GM18517 (cell line): ENCODE measurements at regions not wholly inside any gene's neighbourhood (a gene's known extent, or its start where the extent isn't known, plus 50 kb on each side); places are given as distances from the start of the nearest gene placed in this dataset.

Source experiments
- ATAC-seq: cut with Tn5 transposase; IDR thresholded peaks from one replicate; pipeline ENCODE4 v1.9.1; 2021; ENCODE audit warnings: mild to moderate bottlenecking, moderate library complexity; ENCODE audit not compliant: unreplicated experiment

DNA sequence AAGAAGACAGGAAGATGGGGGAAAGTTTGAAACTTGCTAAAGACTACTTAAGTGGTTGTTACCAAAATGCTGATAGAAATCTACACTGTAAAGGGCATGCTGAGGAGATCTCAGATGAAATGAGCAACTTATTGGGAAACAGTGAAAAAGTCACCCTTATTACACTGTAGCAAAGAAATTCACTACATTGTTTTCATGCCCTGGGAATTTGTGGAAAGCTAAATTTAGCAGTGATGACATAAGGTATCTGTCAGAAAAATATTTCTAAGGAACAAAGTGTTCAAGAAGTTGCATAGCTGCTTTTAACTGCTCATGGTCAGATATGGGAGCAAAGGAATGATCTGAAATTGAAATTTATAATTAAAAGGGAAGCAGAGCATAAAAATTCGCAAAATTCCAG lies 702.4 kb upstream of the LRRC4C start:
- ATAC-seq = no peak

DNA sequence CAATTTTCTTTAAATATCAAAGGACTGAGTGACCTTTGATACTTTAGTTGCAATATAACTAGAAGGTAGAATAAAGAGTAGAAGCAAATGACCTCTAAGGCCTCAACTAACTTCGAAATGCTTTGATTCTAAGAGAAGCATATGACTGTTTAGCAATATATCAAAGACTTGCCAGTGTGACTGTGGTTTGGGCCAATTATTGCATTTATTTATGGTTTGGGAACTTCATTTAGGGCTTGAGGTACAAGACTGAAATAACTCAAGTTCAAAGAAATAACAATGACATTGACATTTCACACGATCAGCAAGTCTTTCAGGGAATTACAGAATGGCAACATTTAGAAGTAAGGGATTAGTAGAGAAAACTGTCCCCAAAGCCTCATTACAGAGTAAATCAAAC lies 709.7 kb upstream of the LRRC4C start:
- ATAC-seq = no peak

DNA sequence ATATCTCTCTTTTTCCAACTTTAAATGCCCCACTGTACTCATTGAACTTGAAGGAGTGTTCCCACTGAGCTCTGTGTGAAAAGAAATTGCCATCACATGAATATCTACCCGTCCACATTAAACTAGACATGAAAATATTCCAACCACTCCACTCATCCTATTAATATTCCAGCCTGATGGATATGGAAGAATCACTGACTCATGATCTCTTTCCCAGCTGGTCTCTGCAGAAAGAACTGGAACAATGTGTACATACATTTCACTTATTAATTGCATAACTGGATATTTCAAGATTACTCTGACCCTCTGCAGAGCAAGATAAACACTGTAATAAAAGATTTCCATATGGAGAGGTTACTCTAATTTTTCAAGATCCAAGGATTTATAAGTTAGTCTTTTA lies 711.1 kb upstream of the LRRC4C start:
- no peak for ATAC-seq

DNA sequence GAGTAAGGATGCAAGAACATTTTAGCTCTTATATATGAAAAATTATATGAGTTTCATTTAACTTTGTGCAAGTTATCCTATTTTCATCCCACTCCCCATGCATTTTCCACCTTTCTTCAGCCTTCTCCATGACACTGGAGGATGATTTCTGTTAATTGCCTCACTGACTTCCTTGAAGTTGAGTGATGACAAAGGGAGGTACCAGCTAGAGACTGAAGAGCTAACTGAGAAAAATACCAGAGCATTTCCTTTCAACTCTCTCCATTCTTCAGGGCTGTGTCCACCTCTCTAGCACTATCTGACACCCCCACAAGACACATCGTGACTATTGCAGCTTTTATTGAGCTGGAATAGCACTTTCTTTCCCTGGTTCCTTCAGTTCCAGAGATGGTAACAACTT lies 711.6 kb upstream of the LRRC4C start:
- no peak for ATAC-seq

DNA sequence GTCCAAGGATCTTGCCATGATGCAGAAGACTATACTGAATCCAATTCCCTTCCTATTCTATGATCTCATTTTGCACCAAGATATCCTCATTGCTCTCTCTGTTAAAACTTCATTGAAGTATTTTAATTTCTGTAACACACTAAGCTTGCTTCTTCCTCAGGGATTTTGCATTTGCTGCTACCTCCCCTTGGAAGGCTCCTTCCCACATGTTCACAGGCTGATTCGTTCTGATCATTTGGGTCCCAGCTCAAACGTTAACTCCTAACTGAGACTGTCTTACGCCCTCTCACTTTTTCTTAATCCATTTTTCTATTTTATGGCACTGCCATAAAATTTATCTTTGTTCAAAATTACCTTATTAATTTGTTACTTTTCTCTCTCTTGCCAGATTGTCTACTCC lies 713.0 kb upstream of the LRRC4C start:
- no peak for ATAC-seq

DNA sequence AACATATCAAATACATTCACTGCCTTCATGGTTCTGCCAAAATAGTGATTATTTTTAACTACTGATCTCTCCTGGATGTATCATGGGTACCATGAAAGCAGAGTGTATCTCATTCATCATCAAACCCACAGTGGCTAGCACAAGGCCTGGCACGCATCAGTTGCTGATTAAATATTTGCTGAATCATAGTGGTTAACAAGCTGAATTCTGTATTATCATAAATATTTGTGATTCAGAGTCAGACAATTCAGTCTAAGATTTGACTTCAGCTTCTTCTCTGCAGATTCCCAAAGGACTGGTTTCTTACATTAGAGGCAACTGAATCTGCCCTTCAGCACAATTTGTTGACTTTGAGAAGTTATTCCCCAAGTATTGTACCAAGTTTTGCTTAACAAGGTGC lies 715.8 kb upstream of the LRRC4C start:
- no peak for ATAC-seq

DNA sequence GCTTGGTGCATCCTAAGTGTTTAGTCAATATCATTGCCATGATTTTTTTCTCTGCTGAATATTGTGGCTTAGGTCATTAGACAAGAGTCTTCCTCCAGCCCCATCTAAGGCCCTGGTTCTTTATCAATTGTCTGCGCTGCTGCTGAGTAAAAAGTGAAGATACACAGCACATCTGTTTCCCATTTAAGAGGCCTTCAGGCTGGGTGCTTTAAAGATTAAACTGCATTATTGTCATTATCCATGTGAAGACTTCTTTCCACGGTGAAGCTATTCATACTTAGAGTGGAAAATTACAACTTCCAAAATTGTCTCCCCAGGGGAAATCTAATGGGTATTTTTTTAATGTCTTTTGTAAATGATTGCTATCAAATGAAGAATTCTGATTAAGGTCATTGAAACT lies 719.8 kb upstream of the LRRC4C start:
- ATAC-seq = no peak

DNA sequence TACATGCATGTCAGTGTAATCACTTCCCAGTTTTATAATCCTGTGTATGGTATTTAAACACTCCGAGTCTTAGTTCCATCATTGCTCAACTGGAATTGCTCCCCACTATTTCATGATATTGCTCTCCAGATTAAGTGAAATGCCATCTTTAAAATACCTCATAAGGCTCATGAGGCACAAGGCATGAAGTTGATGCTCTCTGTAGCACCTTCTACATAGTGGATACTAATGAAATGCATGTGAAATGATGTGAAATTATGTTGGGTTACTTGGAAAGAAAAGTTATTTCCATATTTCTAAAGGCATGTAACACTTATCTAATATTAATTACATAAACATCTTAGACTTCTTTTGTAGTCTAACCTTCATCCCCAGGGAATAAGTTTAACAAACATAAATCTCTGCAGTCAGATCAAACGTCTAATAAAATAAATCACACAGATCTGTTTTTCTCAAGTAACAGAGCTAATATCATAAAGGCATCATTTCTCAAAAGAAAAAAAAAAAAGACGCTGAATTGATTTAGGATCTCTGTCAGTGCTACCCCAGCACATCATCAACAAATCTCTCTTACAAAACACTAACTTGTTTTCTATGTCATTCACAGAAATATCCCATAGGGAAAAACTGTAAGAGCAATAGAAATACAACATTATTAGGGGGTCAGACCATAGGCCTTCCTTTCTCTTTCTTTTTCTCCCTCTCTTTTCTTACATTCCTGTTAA lies 736.0 kb upstream of the LRRC4C start:
- no peak for ATAC-seq

DNA sequence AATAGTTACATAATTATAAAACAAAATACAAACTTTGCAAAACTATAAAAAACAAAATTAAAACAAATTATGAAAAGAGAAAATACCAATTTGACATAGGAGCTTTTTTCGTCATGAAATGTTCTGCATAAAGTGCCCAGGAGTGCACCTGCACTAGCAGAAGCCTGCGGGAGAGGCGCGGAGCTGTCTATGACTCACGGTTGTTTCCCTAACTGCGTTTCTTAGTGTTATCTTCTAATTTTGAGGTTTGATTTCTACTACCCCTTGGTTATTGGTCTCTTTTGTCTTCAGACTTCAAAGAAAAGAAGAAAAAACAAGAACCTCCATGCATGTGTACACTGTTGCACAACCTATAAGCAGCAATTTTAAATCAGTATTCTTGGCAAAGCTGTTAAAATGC lies 740.9 kb upstream of the LRRC4C start:
- no peak for ATAC-seq

DNA sequence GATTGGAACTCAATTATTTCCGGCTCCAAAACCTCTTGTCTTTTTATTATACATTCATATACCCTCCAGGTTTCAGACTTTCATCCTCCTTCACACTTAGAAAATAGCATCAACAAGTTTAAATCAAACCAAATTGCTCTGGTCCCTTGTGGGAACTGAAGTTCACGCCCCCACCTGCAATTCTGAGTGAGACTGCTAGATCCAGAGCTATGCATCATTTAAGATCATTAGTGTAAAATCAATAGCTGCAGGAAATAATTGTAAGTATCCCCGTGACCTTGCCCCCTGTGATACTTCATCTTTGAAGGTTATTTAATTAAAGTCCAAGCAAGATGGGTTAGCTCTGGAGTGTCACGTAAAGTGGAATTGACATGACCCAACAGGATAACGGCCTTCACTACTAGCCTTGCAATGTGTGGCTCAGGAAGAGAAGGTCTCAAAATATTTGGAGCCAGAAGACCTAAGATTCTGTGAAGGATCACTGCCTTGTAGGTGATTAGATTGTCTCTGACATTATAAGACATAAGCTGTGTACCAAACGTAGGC lies 742.2 kb upstream of the LRRC4C start:
- ATAC-seq = no peak

DNA sequence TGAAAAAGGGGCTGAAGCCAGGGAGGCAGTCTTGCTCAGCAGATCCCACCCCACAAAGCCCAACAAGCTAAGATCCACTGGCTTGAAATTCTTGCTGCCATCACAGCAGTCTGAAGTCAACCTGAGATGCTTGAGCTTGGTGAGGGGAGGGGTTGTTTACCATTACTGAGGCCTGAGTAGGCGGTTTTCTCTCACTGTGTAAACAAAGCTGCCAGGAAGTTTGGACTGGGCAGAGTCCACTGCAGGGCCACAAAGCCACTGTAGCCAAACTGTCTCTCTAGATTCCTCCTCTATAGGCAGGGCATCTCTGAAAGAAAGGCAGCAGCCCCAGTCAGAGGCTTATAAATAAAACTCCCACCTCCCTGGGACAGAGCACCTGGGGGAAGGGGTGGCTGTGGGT lies 746.1 kb upstream of the LRRC4C start:
- no peak for ATAC-seq

DNA sequence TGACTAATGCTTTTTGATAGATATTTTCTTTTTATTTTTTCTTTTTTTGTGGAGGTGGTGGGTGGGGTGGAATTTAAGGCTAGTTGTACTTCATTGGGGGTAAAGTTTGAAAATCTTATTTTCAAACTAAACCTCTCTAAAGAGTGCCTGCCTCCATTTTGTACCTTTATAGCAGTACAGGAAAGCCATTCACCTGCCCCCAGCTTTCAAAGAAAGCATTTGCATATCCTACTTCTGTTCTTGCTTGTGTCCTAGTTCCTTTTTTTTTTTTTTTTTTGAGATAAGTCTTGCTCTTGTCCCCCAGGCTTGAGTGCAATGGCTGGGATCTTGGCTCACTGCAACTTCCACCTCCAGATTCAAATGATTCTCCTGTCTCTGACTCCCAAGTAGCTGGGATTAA lies 766.2 kb upstream of the LRRC4C start:
- ATAC-seq = no peak

DNA sequence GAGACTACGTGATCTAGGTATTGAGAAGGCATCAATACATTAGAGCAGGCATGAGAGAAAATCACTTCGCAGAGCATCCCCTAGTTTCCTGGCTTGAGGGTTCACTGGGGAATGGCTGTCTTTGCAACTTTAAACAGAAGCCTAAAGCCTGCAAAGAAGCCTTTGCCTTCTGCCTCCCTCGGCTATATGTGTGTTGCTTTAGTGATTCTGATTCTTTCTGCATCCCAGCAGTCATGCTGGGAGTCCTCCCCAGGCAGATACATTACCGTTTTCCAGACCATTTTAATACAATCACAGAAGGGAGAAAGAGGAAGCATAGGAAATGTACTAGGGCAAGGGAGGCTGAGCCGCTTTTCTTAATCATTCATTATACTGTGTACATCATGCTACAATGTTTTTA lies 773.2 kb upstream of the LRRC4C start:
- ATAC-seq = no peak

DNA sequence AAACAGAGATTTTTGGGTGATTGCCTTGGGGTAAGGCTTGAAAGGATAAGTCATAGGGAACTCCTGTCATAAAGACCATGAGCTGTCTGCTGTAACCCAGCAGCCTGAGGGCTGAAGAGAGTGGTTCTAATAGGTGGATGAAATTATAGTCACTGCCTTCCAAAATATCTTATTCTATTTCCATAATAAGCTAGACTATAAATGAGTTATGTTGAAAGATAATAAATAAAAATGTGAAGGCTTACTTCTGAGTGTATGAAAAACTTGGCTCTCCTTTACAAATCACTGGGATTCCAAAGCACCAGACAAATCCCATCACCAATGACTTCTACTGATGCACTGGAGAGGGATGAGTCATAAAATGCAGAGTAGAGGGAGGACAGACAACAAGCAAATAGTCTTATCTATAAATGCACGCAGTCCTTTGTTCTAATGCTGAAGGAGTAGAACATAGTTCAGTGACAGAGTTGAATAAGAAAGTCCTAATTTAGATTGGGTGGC lies 775.0 kb upstream of the LRRC4C start:
- no peak for ATAC-seq

DNA sequence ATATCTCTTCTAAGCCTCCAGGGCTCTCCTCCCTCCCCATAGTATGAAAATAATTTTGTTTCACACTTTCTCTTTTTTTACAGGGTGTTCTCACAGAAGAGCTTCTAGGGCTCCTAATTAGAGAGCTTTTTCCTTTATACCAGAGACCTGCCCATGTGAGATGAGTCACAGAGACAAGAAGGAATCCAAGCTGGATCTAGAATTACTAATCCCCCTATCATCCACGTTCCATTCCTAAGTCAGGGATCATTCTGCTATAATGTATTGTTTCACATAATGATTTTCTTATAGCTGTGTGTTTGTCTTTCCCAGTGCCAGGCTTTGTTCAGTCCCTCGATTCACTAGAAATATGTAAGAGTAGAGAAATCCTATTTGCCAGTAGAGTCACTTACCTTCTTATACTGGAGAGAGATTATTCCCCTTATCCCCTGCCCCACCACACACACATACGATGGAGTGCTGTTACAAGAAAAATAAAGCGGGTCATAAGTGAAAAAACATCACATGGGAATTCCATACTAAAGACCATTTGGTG lies 778.3 kb upstream of the LRRC4C start:
- no peak for ATAC-seq

DNA sequence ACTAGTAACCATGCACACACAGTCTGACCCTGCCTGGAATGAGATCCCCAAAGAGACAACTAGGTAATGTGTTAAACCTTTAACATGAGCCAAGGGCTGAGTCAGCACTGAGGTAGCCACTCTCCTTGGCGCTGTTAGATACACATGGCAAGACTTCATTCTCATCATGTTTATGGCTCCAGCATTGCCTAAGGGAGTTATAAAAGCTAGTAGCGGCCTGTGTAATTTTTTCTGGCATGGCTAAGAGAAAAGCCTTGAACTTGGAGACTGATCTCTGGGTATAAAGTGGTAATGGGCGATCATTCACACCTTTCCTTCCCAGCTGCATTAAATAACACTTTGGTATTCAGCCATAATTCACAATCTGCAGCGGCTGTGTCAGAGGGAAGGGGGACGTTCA lies 779.7 kb upstream of the LRRC4C start:
- no peak for ATAC-seq

DNA sequence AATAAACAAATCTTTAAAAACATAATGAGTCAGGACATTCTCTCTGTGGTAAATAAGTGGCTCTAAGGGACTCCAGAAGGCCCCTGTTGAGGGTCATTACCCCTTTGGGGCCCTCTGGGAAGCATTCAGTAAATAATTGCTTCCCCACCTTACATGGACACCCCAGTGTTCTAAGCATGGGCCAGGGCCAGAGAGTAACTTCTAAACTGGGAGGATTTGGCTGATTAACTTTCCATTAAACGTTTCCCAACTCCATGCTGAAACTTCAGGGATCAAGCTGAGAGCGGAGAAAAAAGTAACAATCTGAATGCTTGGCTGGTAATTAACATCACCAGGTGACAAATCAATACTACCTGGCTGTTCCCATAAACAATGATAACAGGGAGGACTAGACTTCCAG lies 783.9 kb upstream of the LRRC4C start:
- ATAC-seq = no peak

DNA sequence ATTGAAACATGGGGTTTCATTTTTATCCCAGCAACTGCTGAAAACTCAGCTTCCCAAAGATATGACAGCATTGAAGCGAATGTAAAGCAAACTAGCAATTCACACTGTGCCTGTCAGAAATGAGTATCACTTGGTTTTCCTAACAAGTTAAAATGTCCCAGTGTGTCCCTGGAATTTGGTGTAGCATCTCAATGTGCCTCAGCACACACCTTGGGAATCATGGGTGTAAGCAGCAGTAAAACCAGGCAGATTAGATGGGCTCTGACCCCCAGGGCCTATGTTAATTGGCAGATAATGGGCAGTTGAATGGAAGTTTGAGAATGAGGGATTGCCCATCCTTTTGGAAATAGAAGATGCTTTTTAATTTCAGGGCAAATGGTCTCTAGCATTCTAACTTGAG lies 784.9 kb upstream of the LRRC4C start:
- ATAC-seq = no peak

DNA sequence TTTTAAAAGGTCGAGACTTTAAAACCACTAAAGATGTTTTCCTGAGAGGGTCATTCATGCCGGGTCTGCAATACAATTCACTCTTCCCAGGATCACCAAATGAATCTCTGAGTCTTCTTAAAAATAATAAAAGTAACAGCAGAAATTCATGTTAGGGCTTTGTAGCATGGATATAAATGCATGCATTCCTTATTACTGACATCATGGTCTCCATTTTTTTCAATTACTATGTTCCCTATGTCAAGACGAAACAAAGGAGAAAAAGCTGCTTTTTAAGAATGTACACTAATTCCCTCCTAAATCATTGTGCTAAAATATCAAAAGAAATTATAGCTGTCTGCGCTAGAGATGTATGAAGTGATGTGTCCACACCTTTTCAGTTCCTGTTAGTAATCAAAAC lies 789.9 kb upstream of the LRRC4C start:
- no peak for ATAC-seq

DNA sequence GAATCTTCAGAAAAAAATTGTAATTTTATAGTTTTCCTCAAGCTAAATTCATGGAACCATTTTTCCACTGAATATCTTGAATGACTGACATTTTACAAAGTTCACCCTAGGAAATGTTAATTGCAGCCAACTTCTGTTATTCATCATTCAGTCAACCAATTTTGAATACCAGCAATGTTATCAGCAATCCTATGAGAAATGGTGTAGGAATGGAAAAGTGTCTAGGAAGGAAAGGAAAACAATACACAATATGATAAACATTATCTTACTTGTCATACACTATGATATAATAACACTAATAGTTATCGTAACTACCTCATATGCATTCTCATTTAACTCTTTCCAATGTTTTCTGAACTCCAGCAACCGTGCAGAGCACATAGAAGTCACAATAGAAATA lies 790.5 kb upstream of the LRRC4C start:
- ATAC-seq = no peak

DNA sequence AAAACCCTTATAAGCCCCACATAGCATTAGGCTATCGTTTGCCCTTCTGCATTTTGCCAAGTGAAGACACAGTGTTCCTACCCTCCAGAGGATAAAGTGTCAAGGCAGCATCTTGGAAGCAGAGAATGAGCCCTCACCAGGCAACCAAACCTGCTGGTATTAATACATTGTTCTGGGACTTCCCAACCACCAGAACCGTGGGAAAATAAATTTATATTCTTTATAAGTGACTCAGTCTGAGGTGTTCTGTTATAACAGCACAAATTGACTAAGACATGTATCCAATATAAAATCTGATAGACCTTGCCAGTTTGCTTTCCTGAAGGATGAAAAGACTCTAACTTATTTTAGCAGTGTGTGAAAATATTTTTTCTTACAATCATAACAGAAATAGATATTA lies 792.5 kb upstream of the LRRC4C start:
- ATAC-seq = no peak

DNA sequence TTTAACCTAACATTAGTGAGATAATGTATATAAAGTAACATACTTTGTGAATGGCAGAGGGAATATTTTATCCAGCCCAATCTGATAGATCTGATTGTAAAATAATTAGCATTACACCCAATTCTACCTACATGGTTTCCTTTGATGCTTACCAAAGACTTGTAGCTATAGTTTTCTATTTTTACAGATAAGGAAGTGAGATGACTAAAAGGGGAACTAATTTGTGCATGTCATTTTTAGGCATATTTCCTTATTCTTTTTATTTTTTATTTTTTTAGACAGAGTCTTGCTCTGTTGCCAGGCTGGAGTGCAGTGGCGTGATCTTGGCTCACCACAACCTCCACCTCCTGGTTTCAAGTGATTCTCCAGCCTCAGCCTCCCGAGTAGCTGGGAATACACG lies 793.7 kb upstream of the LRRC4C start:
- no peak for ATAC-seq

DNA sequence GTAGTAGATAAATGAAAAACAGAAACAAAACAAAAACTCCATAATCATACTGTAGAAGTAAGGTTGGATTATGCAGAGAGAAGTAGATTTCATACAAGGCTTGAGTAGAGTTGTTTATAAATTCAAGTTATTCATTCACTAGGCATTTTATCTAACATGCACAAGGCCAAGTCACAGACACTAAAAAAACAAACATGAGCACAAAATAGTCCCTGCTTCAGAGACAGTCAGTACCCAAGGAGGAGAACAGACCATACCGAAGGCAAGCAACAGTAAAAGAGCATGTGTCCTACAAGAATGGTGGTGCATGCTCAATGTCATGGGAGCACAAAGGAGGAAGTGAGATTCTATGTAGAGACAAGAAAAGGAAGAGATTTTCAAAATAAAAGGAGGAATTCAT lies 796.5 kb upstream of the LRRC4C start:
- ATAC-seq = no peak
